ENCODE measurements at regions not wholly inside any gene's neighbourhood (a gene's known extent, or its start where the extent isn't known, plus 50 kb on each side); places are given as distances from the start of the nearest gene placed in this dataset.

- no peak for DNase-seq
- intact Hi-C loops (cut with DNase I): no loop called here
- H3K9me3 ChIP-seq: no peaks in the 10 kb centered on the region
- WGBS, 2 donors: 31 to 46% methylated on average over 2 of the region's 2 CpGs
- H3K4me1 ChIP-seq: peaks cover 0 to 22% of the 10 kb centered on the region in 2 donors
- no peak overlapping the region for H3K27ac ChIP-seq
- no peak overlapping the region for H3K4me3 ChIP-seq (replicated peaks in 1 of 3)
- TF ChIP-seq POLR2A (IDR thresholded peaks at IDR 0.05): no peak
- no peak for TF ChIP-seq CTCF (IDR thresholded peaks at IDR 0.05)
- H3K36me3 ChIP-seq: no peaks in the 10 kb centered on the region
- H3K27me3 ChIP-seq: no peaks in the 10 kb centered on the region
Measured at GRCh38 chr2:37858400-37858711, 66.7 kb upstream of the RMDN2 start.

- intact Hi-C loops (cut with DNase I): no loop called here
- no peak for DNase-seq
- Histone ChIP-seq H3K27me3 (no peaks in the 10 kb centered on the region), H3K36me3 (no peaks in the 10 kb centered on the region), H3K4me3 (replicated peaks in 1 of 3) (no peak overlapping the region), H3K4me1 (peaks cover 0 to 22% of the 10 kb centered on the region in 2 donors), H3K27ac (no peak overlapping the region), H3K9me3 (no peaks in the 10 kb centered on the region)
- 70 to 72% methylated on average over 3 to 5 of the region's 5 CpGs for WGBS, 2 donors
- no peak for TF ChIP-seq POLR2A (IDR thresholded peaks at IDR 0.05)
- no peak for TF ChIP-seq CTCF (IDR thresholded peaks at IDR 0.05)
Measured at GRCh38 chr2:37858725-37859267, 66.3 kb upstream of the RMDN2 start.

- Histone ChIP-seq H3K4me3 (replicated peaks in 1 of 3) (no peak overlapping the region), H3K27ac (no peak overlapping the region), H3K4me1 (no peaks in the 10 kb centered on the region), H3K36me3 (no peaks in the 10 kb centered on the region), H3K27me3 (no peaks in the 10 kb centered on the region), H3K9me3 (no peaks in the 10 kb centered on the region)
- no peak for TF ChIP-seq CTCF (IDR thresholded peaks at IDR 0.05)
- TF ChIP-seq POLR2A (IDR thresholded peaks at IDR 0.05): no peak
- WGBS, 2 donors: 80 to 89% methylated on average over 5 of the region's 5 CpGs
- intact Hi-C loops (cut with DNase I): no loop called here
- DNase-seq: no peak
Measured at GRCh38 chr2:37862620-37863019, 62.5 kb upstream of the RMDN2 start.

- 89 to 98% methylated on average over 2 of the region's 2 CpGs for WGBS, 2 donors
- no peak for TF ChIP-seq POLR2A (IDR thresholded peaks at IDR 0.05)
- TF ChIP-seq CTCF (IDR thresholded peaks at IDR 0.05): no peak
- Histone ChIP-seq H3K4me1 (no peaks in the 10 kb centered on the region), H3K4me3 (replicated peaks in 1 of 3) (no peak overlapping the region), H3K27ac (no peak overlapping the region), H3K9me3 (no peaks in the 10 kb centered on the region), H3K36me3 (no peaks in the 10 kb centered on the region), H3K27me3 (no peaks in the 10 kb centered on the region)
- intact Hi-C loops (cut with DNase I): no loop called here
- no peak for DNase-seq
Measured at GRCh38 chr2:37864217-37864616, 60.9 kb upstream of the RMDN2 start.

GRCh38 chr2:37865640-37866039 lies 59.4 kb upstream of the RMDN2 start:
- H3K36me3 ChIP-seq: no peaks in the 10 kb centered on the region
- no peak overlapping the region for H3K27ac ChIP-seq
- H3K4me1 ChIP-seq: no peaks in the 10 kb centered on the region
- WGBS, 2 donors: 76 to 82% methylated on average over 5 of the region's 5 CpGs
- intact Hi-C loops (cut with DNase I): no loop called here
- no peak overlapping the region for H3K4me3 ChIP-seq (replicated peaks in 1 of 3)
- H3K9me3 ChIP-seq: no peaks in the 10 kb centered on the region
- no peak for DNase-seq
- H3K27me3 ChIP-seq: no peaks in the 10 kb centered on the region
- TF ChIP-seq POLR2A (IDR thresholded peaks at IDR 0.05) (no peak), CTCF (IDR thresholded peaks at IDR 0.05) (no peak)
